ENCODE measurements at regions not wholly inside any gene's neighbourhood (a gene's known extent, or its start where the extent isn't known, plus 50 kb on each side); places are given as distances from the start of the nearest gene placed in this dataset.

DNA sequence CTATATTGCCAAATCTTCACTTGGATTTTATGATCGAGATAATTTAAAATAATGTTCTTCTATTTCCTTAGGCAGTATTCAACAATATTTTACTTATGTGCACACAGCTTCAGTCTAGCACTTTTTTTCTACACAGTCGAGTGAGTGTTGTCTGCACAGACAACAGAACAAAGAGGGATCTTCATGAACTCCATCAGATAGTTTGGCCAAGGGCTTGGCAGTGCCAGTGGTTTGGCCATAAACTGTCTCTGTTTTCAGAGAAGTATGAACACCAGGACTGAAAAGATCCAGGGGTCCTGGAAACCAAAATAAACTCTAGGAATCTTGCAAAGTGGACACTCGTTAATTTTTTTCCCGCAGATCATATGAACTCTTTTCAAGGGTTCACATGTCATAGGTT lies 547.3 kb downstream of the PLCL1 start:
- WGBS, 2 experiments (ENCODE audit: insufficient coverage in 1 of 2, insufficient read length in 1 of 2), result 90 to 96% methylated on average over 2 to 4 of the region's 4 CpGs
- no peak overlapping the region for H3K9ac ChIP-seq (ENCODE audit: extremely low read depth, low read length, poor library complexity, severe bottlenecking)
- no peaks in the 10 kb centered on the region for H3K4me1 ChIP-seq (ENCODE audit: control insufficient read depth, insufficient read depth, low read length)
- Mint-ChIP-seq H3K27ac (no peak overlapping the region), H3K4me1 (no peaks in the 10 kb centered on the region), H3K27me3 (ENCODE audit: insufficient read depth) (no peaks in the 10 kb centered on the region), H3K9me3 (no peaks in the 10 kb centered on the region), H3K4me3 (no peak overlapping the region), H3K36me3 (ENCODE audit: low read depth) (no peaks in the 10 kb centered on the region)
- no peaks in the 10 kb centered on the region for H3K27me3 ChIP-seq (ENCODE audit: control insufficient read depth, insufficient read depth, low read length, poor library complexity, severe bottlenecking)
- H3K36me3 ChIP-seq (ENCODE audit: control insufficient read depth, insufficient read depth, low read length), result no peaks in the 10 kb centered on the region
- no peak for DNase-seq
- no peaks in the 10 kb centered on the region for H3K9me3 ChIP-seq (ENCODE audit: control insufficient read depth, low read length)
- TF ChIP-seq, protein P1, sequence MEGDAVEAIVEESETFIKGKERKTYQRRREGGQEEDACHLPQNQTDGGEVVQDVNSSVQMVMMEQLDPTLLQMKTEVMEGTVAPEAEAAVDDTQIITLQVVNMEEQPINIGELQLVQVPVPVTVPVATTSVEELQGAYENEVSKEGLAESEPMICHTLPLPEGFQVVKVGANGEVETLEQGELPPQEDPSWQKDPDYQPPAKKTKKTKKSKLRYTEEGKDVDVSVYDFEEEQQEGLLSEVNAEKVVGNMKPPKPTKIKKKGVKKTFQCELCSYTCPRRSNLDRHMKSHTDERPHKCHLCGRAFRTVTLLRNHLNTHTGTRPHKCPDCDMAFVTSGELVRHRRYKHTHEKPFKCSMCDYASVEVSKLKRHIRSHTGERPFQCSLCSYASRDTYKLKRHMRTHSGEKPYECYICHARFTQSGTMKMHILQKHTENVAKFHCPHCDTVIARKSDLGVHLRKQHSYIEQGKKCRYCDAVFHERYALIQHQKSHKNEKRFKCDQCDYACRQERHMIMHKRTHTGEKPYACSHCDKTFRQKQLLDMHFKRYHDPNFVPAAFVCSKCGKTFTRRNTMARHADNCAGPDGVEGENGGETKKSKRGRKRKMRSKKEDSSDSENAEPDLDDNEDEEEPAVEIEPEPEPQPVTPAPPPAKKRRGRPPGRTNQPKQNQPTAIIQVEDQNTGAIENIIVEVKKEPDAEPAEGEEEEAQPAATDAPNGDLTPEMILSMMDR (conservative IDR thresholded peaks at IDR 0.05), result no peak
- H3K27ac ChIP-seq (ENCODE audit: low read depth, low read length), result no peak overlapping the region
- H3K4me3 ChIP-seq (ENCODE audit: low read length), result no peak overlapping the region

- Histone ChIP-seq H3K9me3 (ENCODE audit: control insufficient read depth, low read length) (no peaks in the 10 kb centered on the region), H3K4me1 (ENCODE audit: control insufficient read depth, insufficient read depth, low read length) (no peaks in the 10 kb centered on the region), H3K36me3 (ENCODE audit: control insufficient read depth, insufficient read depth, low read length) (no peaks in the 10 kb centered on the region), H3K4me3 (ENCODE audit: low read length) (no peak overlapping the region), H3K27me3 (ENCODE audit: control insufficient read depth, insufficient read depth, low read length, poor library complexity, severe bottlenecking) (no peaks in the 10 kb centered on the region), H3K9ac (ENCODE audit: extremely low read depth, low read length, poor library complexity, severe bottlenecking) (no peak overlapping the region), H3K27ac (ENCODE audit: low read depth, low read length) (no peak overlapping the region)
- DNase-seq, result no peak
- TF ChIP-seq, protein P1 (conservative IDR thresholded peaks at IDR 0.05), result no peak
- H3K27ac Mint-ChIP-seq, result no peak overlapping the region
- WGBS, 2 experiments (ENCODE audit: insufficient coverage in 1 of 2, insufficient read length in 1 of 2), result 83 to 86% methylated on average over 1 to 4 of the region's 4 CpGs
- no peak overlapping the region for H3K4me3 Mint-ChIP-seq
- no peaks in the 10 kb centered on the region for H3K27me3 Mint-ChIP-seq (ENCODE audit: insufficient read depth)
- H3K36me3 Mint-ChIP-seq (ENCODE audit: low read depth), result no peaks in the 10 kb centered on the region
- H3K4me1 Mint-ChIP-seq, result no peaks in the 10 kb centered on the region
- H3K9me3 Mint-ChIP-seq, result no peaks in the 10 kb centered on the region
Observed at GRCh38 chr2:198347946-198348345, 543.6 kb downstream of the PLCL1 start.

DNA sequence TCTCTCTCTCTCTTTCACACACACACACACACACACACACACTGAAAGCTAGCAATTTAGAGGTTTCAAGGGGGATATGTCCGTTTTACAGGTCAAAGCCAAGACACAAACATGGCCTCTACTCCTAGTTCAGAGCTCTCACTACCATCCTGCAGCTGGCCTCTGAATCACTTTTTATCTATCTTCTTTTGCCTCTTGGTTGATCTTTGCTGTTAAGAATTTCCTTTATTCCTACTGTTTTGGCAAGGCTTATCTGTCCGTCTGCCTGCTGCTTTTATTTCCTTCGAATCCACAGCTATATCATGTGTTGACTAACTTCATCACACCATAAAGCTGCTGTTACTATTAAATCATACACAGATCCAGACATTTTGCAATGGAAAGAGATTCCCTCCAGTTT lies 543.0 kb downstream of the PLCL1 start:
- Mint-ChIP-seq H3K27me3 (ENCODE audit: insufficient read depth) (no peaks in the 10 kb centered on the region), H3K4me1 (no peaks in the 10 kb centered on the region), H3K36me3 (ENCODE audit: low read depth) (no peaks in the 10 kb centered on the region), H3K27ac (no peak overlapping the region), H3K4me3 (no peak overlapping the region), H3K9me3 (no peaks in the 10 kb centered on the region)
- Histone ChIP-seq H3K4me3 (ENCODE audit: low read length) (no peak overlapping the region), H3K27ac (ENCODE audit: low read depth, low read length) (no peak overlapping the region), H3K27me3 (ENCODE audit: control insufficient read depth, insufficient read depth, low read length, poor library complexity, severe bottlenecking) (no peaks in the 10 kb centered on the region), H3K9me3 (ENCODE audit: control insufficient read depth, low read length) (no peaks in the 10 kb centered on the region), H3K9ac (ENCODE audit: extremely low read depth, low read length, poor library complexity, severe bottlenecking) (no peak overlapping the region), H3K36me3 (ENCODE audit: control insufficient read depth, insufficient read depth, low read length) (no peaks in the 10 kb centered on the region), H3K4me1 (ENCODE audit: control insufficient read depth, insufficient read depth, low read length) (no peaks in the 10 kb centered on the region)
- no peak for DNase-seq
- TF ChIP-seq, protein P1 (conservative IDR thresholded peaks at IDR 0.05), result no peak
- 83 to 89% methylated on average over 2 to 3 of the region's 3 CpGs for WGBS, 2 experiments (ENCODE audit: insufficient coverage in 1 of 2, insufficient read length in 1 of 2)

All from endodermal cell (in vitro differentiated cells).